Stimulated activated CD8-positive, alpha-beta memory T cell treated with anti-CD3 and anti-CD28 coated beads, Interleukin-15, amount 100 ng/mL, for 24 hours (primary cell): ENCODE measurements at regions not wholly inside any gene's neighbourhood (a gene's known extent, or its start where the extent isn't known, plus 50 kb on each side); places are given as distances from the start of the nearest gene placed in this dataset.
"Not testable (repeated sequence)": the region's sequence is repeated elsewhere in the genome, so short reads cannot be mapped to it uniquely, and the experiment has no call there.

ENCODE experiments used
- DNase-seq: peaks from one replicate; pipeline ENCODE4 v3.0.0-alpha.2; 2020; ENCODE audit warnings: low read depth

DNA sequence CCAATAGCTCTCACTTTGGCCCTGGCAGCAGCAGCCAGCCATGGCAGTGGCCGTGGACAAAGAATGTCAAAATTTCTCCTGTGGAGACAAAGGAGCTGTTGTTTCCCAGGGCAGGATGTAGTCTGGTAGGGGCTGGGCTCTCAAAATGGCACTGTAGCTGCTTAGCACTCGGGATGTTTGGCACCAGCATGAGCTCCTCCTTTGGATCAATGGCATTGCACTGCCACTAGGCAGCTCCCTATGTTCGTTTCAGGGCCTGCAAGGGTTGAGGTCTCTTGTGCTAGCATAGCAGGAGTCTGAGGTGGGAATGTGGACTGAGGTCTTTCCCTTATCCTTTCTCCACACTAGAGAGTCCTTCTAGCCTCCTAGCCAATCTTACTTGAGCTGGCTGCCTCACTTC, 948.8 kb upstream of the FAM98A start:
- DNase-seq = no peak

DNA sequence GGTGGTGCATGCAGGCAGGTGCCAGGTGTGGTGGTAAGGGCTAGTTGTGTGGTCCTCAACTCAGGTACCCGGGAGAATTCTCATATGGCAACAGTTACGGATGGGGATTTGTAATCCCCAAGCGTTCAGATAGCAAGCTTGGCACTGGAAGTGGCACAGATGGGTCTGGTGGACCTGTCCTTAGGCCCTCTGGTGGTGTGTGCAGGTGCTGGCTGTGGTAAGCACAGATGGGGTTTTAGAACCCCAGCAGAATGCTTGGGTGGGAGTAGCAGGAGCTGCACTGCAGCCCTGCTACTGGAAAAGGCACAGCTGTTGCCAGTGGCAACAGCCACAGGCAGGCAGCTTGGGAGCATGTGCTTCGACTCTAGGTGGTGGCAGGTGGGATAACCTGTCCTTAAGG, 948.2 kb upstream of the FAM98A start:
- no peak for DNase-seq

DNA sequence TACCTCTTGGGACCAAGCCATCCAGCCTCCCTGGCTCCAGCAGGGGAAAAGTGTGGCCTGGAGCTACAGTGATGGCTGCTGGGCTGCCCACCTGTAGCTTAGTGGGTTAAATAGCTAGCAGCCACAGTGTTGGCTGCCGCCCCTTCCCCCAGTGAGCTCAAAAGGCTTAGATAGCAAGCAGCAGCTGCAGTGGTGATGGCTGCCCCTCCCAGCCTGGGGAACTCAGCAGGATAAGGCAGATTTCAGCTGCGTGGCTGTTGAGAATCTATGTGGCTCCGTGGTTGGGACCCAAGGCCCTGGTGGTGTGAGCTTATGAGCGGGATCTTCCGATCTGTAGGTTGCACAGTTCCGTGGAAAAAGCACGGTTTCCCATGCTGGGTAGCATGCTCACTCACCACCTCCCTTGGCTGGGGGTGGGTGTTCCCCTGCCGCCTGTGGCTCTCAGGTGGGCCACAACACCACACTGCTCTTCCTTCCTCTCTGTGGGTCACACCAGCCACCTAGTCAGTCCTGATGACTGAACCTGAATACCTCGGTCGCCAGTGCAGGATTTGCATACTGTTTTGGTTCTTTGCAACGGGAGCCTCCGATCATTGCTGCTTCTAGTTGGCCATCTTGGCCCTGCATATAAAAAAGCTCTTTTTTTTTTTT, 946.5 kb upstream of the FAM98A start:
- DNase-seq = no peak

DNA sequence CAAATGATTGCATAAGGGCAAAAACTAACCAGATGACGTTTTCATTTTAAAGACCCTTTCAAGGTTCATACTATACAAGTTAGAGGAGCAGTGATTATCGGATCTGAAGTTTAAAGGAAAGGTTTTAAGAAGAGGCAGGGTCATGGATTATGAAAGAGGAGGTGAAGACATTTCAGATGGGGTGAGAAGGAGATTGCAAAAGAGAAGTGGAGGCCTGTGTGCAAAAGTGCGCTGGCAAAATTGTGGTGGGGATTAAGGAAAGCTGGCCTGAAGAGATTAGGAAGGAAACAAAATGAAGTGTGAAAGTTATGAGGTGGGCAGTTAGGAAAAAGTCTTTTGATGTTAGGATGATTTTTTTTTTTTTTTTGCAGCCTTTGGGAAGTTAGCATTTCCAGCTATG, 935.7 kb upstream of the FAM98A start:
- no peak for DNase-seq

DNA sequence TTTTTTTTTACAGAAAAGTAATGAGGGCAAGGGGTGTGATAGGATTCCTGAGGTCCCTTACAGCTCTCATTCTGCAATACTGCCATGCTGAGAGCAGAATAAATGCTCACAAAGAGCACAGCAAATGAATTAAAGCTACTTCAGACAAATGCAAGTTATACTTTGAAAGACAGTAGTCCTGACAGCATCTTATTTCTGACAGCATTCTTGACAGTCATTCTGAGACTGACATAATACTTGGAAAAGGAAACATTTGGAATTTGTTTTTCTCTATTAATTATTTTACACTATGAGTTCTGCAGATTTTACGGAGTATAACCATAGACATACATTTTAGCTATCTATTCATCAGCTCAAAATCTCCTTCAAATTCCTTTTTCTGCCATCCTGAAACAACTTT, 935.2 kb upstream of the FAM98A start:
- DNase-seq = no peak

DNA sequence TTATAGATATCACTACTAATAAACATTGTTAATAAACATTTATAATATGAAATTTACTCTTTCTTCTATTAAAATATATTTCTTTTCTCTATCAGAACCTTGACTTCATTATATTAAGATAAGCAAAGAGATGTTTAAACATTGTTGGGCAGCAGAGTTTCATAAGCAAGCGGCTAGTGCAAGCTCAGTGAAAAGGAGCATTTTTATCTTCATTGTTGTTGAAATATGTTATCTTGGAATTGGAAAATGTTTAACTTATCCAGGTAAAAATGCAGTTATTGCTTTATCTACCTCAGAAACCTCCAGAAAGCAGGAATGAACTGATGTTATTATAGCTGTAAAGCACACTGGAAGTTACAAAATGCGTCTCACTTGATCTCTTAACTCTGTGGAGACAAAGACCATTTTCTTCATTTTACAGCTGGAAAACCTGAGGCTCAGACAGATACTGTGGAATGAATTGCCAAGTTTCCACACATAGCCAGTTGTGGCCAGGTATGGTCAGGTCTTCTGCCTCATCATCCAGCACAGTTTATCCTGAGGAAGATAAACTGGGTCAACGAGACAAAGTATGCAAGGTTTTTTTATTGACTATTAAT, 934.6 kb upstream of the FAM98A start:
- DNase-seq = no peak

DNA sequence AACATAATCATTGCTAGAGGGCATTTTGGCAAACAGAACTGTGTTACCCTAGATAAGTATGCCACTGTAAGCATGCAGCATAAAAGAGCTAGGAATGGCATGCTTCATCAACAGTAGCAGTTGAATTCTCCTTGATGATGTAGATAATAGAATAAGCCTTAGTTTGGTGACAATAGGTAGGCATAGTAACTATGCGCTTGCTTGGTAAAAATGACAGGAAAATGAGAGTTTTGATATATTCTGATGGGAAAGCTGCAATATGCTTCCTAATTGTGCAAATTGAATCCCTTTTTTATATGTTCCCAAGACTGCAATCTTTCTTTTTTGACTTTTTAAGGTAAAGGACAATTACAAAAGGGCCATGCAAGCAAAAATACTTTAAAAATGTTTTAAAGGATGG, 930.9 kb upstream of the FAM98A start:
- no peak for DNase-seq

DNA sequence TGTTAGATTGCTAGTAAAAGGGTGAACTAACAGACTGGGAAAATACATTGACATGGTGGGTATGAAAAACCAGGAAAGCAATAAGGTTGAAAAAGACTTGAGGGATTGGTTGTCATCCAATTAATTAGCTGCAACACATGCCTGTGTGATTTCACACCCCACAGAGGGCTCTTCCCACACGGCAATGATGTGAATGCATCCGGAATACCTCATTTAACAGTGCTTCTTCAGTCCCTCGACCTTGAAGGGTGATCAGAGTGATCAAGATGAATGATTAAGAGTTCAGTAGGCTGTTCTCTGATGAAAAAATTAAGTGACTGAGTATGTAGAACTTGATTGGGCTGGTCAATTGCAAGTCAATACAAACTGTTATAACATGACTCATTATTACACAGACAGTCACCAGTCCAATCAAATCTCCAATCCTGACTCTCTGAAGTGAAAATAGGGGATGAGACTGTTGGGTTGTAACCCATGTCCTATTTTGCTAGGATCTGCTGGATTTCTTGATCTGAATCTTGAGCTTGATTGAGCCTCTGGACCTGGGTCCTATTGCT, 924.9 kb upstream of the FAM98A start:
- DNase-seq = no peak

DNA sequence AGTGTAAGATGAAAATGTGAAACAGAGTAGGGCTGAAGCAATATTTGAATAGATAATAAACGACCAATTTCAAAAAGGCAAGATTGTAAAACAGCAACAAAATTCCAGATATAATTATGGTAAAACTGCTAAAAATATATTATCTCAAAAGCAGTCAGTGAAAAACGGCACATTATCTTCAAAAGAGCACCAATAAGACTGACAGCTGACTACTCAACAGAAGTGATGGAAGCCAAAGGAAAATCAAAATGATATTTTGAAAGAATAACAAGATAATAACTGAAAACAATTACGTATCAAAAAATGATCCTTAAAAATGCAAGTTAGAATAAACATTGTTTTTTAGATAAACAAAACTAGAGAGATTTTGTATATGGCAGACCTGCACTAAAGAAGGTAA, 920.6 kb upstream of the FAM98A start:
- DNase-seq = no peak

DNA sequence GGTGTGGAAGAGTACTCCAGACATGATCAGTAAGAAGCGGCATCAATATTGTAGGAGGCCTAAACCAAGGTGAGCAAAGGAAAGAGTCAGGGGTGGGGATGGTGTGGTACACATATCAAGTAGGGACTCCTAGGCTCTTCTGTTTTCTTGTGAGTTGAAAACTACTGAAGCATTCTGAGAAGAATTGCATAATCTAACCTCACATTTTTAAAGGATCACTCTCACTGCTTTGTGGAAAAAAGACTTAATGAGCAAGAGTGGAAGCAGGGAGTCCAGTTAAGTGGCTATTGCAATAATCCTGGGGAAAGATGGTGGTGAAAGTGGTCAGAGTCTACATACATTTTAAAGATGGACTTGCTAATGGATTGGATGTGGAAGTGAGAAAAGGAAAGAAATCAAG, 899.5 kb upstream of the FAM98A start:
- DNase-seq = no peak

DNA sequence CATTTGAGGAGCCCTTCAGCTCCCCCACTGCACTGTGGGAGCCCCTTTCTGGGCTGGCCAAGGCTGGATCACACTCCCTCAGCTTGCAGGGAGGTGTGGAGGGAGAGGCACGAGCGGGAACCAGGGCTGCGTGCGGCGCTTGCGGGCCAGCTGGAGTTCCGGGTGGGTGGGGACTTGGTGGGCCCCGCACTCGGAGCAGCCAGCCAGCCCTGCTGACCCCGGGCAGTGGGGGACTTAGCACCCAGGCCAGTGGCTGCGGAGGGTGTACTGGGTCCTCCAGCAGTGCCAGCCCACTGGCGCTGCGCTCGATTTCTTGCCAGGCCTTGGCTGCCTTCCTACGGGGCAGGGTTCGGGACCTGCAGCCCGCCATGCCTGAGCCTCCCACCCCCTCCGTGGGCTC, 895.1 kb upstream of the FAM98A start:
- DNase-seq = not testable (repeated sequence)

DNA sequence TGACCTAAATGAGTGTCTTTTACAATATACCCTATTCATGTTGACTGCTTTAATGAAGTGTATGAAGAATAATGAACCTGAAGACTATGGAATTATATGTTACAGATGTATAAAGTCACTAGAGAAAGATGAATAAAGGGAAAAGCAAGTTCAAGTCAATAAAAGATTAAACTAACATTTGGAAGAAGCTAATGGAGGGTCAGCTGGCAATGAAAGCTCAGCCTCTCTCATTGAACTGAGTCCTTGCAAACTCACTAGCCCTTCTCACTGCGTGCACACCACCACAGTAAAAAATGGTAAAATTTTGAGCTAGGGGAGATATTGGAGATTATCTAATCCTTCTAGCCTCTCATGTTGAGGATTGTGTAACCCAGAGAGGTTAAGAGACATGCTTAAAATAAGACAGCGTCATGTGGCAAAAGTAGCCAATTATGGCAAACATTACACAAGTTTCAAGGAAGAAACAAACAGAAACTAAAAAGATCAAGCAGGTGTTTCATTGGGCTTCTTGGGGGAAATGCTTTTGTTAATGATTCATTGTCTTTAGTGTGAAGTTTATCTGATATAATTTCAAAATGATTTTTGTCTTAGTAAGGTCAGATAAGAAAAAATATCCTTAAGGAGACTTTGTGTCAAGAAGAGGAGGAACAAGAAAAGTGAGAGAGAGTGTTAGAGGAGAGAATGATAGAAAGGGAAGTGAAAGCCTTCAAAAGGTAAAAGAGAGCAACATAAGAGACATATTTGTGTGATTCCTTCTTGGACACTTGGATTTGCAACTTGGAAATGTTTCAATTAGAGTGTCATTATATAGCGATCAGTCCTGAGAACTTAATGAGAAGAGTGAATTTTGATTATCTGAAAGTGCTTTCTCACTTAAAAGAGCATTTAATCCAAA, 893.7 kb upstream of the FAM98A start:
- no peak for DNase-seq

DNA sequence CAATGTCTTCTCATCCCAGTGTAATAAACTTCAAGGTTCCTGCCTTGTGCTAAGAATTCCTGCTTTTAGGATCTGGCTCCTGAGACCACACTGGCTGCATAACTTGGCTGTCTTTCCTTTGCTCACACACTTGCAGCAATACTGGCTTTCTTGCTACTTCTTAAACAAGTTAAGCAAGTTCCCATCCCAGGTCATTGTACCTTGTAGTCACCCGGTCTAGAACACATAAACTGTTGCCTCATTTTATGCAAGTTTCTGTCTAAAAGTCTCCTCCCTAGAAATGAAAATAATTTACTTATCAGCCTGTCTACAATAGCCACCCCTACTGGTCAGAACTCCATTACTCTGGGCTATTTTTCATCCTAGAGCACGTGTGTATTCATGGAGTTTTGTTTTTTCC, 887.9 kb upstream of the FAM98A start:
- DNase-seq = no peak

DNA sequence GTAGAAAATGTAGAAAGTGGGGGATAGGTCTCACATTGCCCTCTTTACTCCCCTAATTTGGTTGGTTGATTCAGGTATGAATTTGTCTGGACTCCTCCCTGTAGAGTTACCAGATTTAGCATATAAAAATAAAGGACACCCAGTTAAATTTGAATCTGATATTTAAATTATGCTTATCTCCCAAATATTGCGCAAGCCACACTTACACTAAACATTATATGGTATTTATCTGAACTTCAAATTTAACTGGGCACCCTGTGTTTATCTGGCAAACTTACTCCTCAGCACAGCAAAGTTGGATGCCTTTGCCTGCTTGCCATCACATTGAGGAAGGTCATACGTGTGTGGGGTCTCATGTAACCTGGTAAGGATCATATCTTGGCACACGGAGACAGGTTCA, 882.4 kb upstream of the FAM98A start:
- DNase-seq = no peak

DNA sequence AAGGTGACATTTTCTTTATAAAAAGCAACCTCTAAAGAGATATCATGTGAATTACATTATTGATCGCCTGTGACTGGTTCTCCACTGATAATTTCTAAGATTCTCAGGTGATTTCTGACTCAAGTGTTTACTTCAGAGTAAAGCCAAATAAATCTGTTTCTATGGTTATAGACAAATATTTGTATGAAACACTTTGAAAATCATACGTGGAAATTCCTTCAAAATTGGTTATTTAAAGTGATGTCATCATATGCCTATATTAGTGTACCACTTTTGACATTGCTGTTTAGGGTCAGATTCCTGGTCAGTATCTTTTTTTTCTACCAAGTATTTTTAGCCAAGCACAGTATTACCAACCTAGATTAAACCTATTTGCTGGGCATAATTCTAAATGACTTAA, 881.3 kb upstream of the FAM98A start:
- DNase-seq = no peak

DNA sequence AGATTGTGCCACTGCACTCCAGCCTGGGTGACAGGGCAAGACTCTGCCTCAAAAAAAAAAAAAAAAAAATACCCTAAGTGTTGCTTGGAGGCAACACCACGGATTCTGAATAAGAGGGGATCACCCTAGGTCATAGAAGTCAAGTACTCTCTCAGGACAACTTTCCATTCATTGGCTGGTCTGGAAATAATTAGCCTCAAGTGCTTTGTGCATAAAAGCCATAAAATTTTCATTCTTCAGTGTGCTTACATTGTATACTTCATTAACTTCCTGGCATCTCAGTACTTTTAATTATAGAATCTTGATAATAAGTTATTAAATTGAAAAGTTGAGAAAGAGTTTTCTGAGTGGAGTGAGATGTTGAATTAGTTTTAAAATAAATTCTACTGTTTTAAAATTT, 876.1 kb upstream of the FAM98A start:
- no peak for DNase-seq

DNA sequence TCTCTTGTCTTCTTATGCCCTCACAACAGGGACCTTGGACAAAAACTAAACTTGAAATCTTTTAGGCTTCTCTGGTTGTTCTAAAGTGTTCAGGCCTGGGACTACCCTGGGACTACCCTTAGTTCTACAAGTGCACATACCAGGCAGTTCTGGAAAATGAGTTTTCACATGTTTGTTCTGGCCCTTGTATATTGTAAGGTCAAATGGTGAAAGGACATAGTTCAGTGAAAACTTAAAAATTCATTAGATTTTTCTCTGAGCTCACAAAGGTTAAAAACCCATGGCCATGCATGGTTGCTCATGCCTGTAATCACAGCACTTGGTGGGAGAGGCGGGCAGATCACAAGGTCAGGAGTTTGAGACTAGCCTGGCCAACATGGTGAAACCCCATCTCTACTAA, 875.5 kb upstream of the FAM98A start:
- no peak for DNase-seq

DNA sequence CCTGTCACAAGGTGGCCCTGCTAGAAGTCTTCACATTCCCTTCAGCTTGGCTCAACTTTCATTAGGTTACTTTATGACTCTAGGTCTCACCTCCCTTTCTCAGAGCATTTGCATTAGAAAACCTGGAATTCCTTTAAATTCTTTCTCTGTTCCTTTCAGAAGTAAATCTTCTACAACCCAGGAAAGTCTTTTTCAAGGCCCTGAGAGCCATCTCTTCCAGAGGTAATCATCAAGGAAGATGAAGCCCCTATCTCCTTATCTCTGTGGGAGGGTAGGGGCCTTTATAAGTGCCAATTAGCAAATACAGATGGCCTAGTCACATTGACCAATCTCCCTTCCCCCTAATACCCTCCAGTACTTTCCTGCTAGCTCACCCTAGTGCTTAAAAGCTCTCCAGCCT, 848.0 kb upstream of the FAM98A start:
- no peak for DNase-seq

DNA sequence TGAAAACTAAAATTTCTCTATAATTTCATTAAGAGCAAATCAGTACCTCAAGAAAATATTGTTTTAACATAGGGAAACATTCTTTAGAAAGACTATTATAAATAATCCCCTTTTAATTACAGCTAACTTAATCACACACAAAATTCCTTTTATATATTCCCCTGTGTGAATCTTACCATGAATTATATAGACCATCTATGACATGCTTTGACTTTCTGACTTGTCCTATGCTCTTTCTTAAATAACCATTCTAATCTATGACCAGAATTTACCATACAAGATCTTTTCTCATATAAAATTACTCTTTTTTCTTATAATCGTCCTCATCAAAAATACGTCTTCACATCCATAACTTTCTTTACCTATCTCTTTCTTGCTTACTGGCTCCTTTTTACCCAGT, 824.2 kb upstream of the FAM98A start:
- DNase-seq = no peak

DNA sequence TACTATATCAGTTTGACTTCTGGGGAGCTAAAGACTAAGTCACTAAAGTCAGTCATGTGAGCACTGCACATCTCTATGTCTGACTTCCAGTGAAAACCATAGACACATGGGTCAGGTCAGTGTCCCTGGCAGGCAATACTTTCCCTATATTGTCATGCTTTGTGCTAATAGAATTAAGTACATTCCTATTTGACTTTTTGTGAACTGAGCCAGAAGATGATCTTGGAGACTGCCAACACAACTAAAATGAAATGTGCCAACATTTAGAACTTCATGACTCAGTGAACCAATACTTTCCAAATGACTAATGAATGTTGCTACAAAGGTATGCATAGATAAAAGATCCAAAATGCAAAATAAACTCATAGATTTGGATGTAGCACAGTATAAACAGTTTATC, 820.8 kb upstream of the FAM98A start:
- DNase-seq = no peak

DNA sequence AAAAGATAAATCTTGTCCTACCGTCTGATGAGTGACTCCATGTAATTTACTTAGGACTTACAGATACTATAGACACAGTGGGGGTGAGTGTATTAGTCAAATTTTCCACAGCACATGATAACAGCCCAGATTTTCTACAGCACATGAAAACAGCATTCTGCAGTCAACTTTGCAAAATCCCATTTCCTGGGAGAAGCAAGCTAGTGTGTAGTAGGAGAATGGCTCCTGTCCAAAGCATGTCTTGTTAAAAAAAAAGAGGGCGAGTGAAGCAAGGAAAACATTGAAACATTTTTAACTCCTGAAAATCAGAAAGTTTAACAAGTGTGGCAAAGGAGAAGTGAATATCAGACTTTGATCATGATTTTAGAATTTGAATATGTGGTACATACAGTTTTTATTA, 817.8 kb upstream of the FAM98A start:
- no peak for DNase-seq

DNA sequence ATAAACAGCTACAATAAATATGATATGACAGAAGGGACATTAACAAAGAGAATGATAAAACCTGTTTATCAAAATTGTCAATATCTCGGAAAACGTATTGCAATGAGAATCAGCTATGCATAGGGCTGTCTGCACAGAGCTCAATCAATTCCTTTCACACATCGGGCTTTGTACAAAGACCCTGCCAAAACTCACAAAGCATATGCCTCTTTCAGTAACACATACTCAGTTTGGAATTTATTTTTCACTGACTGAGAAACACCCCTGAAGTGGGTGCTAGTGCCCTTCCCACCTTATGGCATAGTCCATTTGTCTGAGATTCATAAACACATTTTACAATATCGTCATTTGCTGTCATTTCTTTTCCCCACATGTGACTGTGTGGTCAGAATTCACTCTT, 815.8 kb upstream of the FAM98A start:
- DNase-seq = no peak

DNA sequence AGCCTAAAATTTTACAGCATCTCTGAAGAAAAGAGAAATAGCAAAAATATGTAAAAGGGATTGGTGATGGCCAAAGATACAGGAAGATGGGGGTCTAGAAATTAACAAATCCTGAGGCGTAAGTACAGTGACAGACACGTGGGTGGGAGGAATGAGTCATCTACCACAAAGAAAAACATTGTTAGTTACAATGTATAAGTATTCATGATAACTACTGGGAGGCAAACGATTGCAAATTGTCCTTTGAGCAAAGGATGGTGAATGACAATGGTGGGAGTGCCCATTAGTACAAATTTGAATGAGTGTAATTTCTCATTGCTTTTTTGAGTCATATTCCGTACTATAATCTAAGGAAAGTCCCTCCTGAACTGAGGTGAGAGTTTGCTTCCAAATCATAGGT, 809.0 kb upstream of the FAM98A start:
- DNase-seq = no peak
